ENCODE measurements at regions not wholly inside any gene's neighbourhood (a gene's known extent, or its start where the extent isn't known, plus 50 kb on each side); places are given as distances from the start of the nearest gene placed in this dataset.
"Not testable (repeated sequence)": the region's sequence is repeated elsewhere in the genome, so short reads cannot be mapped to it uniquely, and the experiment has no call there.

DNA sequence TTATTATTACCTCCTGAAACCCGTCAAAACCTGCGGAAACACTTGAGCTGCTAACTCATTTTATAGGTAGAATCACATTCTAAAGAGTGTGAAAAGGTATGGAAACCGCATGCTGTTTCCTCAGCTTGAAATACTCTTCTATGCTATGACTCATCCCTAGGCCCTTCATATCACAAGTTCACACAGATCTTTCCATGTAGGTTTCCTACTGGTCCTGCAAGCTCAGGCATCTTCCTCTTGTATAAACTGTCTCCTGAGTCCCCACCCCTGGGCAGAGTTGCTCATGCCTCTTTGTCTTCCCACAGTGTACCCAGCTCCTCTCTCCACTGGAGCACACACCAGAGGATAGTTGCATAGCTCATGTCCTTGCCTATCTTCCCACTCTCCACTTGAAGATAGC is 84.7 kb downstream of the CMAS start:
- ChIA-PET POLR2A (no interaction called here), CTCF (no interaction called here)
- TF ChIP-seq, protein P1, sequence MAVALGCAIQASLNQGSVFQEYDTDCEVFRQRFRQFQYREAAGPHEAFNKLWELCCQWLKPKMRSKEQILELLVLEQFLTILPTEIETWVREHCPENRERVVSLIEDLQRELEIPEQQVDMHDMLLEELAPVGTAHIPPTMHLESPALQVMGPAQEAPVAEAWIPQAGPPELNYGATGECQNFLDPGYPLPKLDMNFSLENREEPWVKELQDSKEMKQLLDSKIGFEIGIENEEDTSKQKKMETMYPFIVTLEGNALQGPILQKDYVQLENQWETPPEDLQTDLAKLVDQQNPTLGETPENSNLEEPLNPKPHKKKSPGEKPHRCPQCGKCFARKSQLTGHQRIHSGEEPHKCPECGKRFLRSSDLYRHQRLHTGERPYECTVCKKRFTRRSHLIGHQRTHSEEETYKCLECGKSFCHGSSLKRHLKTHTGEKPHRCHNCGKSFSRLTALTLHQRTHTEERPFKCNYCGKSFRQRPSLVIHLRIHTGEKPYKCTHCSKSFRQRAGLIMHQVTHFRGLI (tag by site-specific recombination; IDR thresholded peaks at IDR 0.05) = no peak
- TF ChIP-seq, protein P2, sequence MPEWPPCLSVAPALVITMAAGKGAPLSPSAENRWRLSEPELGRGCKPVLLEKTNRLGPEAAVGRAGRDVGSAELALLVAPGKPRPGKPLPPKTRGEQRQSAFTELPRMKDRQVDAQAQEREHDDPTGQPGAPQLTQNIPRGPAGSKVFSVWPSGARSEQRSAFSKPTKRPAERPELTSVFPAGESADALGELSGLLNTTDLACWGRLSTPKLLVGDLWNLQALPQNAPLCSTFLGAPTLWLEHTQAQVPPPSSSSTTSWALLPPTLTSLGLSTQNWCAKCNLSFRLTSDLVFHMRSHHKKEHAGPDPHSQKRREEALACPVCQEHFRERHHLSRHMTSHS (tag by site-specific recombination; IDR thresholded peaks at IDR 0.05) = no peak
- TF ChIP-seq, protein P3, sequence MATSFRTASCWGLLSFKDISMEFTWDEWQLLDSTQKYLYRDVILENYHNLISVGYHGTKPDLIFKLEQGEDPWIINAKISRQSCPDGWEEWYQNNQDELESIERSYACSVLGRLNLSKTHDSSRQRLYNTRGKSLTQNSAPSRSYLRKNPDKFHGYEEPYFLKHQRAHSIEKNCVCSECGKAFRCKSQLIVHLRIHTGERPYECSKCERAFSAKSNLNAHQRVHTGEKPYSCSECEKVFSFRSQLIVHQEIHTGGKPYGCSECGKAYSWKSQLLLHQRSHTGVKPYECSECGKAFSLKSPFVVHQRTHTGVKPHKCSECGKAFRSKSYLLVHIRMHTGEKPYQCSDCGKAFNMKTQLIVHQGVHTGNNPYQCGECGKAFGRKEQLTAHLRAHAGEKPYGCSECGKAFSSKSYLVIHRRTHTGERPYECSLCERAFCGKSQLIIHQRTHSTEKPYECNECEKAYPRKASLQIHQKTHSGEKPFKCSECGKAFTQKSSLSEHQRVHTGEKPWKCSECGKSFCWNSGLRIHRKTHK (tag by site-specific recombination; IDR thresholded peaks at IDR 0.05) = no peak
- TF ChIP-seq ZNF677 (tag by site-specific recombination; IDR thresholded peaks at IDR 0.05) (no peak), ZNF366 (tag by site-specific recombination; conservative IDR thresholded peaks at IDR 0.05) (no peak), ZNF571 (tag by site-specific recombination; IDR thresholded peaks at IDR 0.05) (no peak), ZNF174 (tag by site-specific recombination; IDR thresholded peaks at IDR 0.05) (no peak), ZNF600 (tag by site-specific recombination; IDR thresholded peaks at IDR 0.05) (no peak), ZNF549 (tag by site-specific recombination; IDR thresholded peaks at IDR 0.05) (no peak), ZNF623 (tag by site-specific recombination; IDR thresholded peaks at IDR 0.05) (no peak), ZFHX2 (tag by site-specific recombination; conservative IDR thresholded peaks at IDR 0.05) (no peak), GLI2 (tag by site-specific recombination; IDR thresholded peaks at IDR 0.05; ENCODE audit: borderline replicate concordance, low read depth) (no peak)
- TF ChIP-seq, protein P4, sequence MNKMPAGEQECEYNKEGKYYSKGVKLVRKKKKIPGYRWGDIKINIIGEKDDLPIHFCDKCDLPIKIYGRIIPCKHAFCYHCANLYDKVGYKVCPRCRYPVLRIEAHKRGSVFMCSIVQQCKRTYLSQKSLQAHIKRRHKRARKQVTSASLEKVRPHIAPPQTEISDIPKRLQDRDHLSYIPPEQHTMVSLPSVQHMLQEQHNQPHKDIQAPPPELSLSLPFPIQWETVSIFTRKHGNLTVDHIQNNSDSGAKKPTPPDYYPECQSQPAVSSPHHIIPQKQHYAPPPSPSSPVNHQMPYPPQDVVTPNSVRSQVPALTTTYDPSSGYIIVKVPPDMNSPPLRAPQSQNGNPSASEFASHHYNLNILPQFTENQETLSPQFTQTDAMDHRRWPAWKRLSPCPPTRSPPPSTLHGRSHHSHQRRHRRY (tag by site-specific recombination; IDR thresholded peaks at IDR 0.05) = no peak
- TF ChIP-seq, protein P5, sequence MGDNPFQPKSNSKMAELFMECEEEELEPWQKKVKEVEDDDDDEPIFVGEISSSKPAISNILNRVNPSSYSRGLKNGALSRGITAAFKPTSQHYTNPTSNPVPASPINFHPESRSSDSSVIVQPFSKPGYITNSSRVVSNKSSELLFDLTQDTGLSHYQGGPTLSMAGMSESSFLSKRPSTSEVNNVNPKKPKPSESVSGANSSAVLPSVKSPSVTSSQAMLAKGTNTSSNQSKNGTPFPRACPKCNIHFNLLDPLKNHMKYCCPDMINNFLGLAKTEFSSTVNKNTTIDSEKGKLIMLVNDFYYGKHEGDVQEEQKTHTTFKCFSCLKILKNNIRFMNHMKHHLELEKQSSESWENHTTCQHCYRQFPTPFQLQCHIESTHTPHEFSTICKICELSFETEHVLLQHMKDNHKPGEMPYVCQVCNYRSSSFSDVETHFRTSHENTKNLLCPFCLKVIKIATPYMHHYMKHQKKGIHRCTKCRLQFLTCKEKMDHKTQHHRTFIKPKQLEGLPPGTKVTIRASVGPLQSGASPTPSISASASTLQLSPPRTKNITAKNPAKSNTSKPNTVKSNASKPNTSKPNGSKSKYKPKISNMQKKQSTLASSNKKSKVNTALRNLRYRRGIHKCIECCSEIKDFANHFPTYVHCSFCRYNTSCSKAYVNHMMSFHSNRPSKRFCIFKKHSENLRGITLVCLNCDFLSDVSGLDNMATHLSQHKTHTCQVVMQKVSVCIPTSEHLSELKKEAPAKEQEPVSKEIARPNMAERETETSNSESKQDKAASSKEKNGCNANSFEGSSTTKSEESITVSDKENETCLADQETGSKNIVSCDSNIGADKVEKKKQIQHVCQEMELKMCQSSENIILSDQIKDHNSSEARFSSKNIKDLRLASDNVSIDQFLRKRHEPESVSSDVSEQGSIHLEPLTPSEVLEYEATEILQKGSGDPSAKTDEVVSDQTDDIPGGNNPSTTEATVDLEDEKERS (tag by site-specific recombination; IDR thresholded peaks at IDR 0.05) = no peak

DNA sequence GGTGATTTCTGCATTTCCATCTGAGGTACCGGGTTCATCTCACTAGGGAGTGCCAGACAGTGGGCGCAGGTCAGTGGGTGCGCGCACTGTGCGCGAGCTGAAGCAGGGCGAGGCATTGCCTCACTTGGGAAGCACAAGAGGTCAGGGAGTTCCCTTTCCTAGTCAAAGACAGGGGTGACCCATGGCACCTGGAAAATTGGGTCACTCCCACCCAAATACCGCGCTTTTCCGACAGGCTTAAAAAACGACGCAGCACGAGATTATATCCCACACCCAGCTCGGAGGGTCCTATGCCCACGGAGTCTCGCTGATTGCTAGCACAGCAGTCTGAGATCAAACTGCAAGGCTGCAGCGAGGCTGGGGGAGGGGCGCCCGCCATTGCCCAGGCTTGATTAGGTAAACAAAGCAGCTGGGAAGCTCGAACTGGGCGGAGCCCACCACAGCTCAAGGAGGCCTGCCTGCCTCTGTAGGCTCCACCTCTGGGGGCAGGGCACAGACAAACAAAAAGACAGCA is 90.6 kb downstream of the CMAS start:
- POLR2A ChIA-PET = not testable (repeated sequence)

More for the DNA sequence above, 84.7 kb downstream of the CMAS start:
- H3K4me1 ChIP-seq (ENCODE audit: control insufficient read depth, insufficient read depth, low read length) = no peaks in the 10 kb centered on the region
- H3K36me3 ChIP-seq (ENCODE audit: control insufficient read depth in 2 of 2, insufficient read depth in 1 of 2, low read length in 2 of 2) = no peaks in the 10 kb centered on the region
- no peak overlapping the region for H3K4me3 ChIP-seq (ENCODE audit: low read depth, low read length)
- H3K9me3 ChIP-seq (ENCODE audit: control insufficient read depth, insufficient read depth, low read depth, low read length) = no peaks in the 10 kb centered on the region
- no peak overlapping the region for H3K27ac ChIP-seq (ENCODE audit: extremely low read depth, low read depth, low read length)

More for the DNA sequence above, 90.6 kb downstream of the CMAS start:
- H3K4me3 ChIP-seq (ENCODE audit: low read depth, low read length); CTCF ChIA-PET; H3K36me3 ChIP-seq (ENCODE audit: control insufficient read depth in 2 of 2, insufficient read depth in 1 of 2, low read length in 2 of 2); H3K9me3 ChIP-seq (ENCODE audit: control insufficient read depth, insufficient read depth, low read depth, low read length); H3K27ac ChIP-seq (ENCODE audit: extremely low read depth, low read depth, low read length); H3K4me1 ChIP-seq (ENCODE audit: control insufficient read depth, insufficient read depth, low read length): not testable (repeated sequence)
